NCI-H2107 treated with DMSO at 0.1 percent for 48 hours (cell line): ENCODE measurements at regions not wholly inside any gene's neighbourhood (a gene's known extent, or its start where the extent isn't known, plus 50 kb on each side); places are given as distances from the start of the nearest gene placed in this dataset.

Source experiments
- DNase-seq: peaks from one replicate; lab custom pipeline; 2025; ENCODE audit not compliant: unreplicated experiment; lab: John Stamatoyannopoulos, UW

GRCh38 chr5:67311701-67312100, 115.1 kb upstream of the CD180 start:
- DNase-seq, result no peak

- no peak for DNase-seq
Measured at GRCh38 chr5:67311208-67311607, 114.6 kb upstream of the CD180 start.

DNA sequence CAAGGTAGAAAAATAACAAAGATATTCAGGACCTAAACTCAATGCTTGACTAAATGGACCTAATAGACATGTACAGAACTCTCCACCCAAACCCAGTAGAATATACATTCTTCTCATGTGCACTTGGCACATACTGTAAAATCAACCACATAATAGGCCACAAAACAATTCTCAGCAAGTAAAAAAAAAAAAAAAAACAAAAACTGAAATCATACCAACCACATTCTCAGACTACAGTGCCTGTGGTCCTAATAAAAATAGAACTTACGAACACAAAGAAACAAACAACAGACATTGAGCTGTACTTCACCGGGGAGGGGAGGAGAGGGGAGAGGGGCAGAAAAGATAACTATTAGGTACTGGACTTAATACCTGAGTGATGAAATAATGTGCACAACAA, 114.1 kb upstream of the CD180 start:
- DNase-seq, result no peak

GRCh38 chr5:67310169-67310568, 113.6 kb upstream of the CD180 start:
- no peak for DNase-seq

DNA sequence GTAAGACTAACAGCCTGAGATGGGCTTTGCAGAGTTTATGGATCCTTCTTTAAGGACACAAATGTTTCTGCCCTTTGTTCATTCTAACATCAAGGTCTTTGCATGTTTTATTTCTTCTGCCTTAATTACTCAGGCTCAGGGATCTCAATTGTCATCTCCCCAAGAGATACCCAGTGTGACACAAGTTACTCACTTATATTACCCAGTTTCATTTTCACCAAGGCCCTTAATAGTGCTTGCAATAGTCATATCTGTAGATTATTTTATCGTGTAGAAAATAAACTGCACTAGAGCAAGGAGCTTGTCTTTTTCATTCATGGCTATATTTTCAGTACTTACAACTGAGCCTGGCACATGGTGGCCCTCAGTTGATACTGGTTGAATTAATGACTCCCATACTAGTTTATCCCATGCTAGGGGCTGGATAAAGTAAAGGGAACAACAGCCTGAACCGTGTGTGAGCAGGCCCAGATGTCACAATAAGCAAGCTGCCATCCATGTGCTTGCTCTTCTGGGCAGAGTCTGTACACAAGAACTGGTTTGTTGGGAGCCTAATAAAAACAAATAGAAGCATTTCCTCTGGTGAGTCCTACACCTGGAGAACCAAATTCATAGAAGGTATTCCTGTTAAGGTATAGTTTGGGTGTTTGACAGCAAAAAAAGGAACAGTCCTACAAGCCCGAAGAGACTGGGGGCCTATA, 112.5 kb upstream of the CD180 start:
- no peak for DNase-seq

- DNase-seq, result no peak
Measured at GRCh38 chr5:67306965-67307607, 110.5 kb upstream of the CD180 start.

GRCh38 chr5:67305913-67306710, 109.5 kb upstream of the CD180 start:
- DNase-seq, result no peak

- DNase-seq, result no peak
Measured at GRCh38 chr5:67305401-67305800, 108.8 kb upstream of the CD180 start.

GRCh38 chr5:67303356-67303755, 106.8 kb upstream of the CD180 start:
- DNase-seq, result no peak

GRCh38 chr5:67301285-67301903, 104.8 kb upstream of the CD180 start:
- DNase-seq, result no peak

GRCh38 chr5:67300326-67300725, 103.7 kb upstream of the CD180 start:
- DNase-seq, result no peak

DNA sequence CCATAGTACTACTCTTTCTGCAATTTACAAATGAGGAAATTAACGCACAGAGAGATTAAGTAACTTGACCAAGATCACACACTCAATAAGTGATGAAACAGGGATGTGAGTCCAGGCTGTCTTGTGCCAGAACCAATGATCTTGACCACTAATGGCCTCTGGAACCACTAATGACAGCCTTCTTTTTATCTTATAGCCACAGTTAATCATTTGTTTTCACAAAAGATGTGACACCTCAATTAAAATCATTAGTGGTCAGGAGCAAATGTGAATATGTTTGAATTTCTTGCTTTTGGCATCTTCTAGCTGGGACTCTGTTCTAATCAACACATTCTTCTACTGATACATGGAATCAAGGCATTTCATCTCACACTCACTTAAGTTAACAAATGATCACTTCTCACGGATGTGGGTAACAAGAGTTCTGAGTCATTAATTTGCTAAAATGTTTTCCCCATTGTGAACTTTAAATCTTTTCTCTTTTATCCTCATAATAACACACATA, 102.7 kb upstream of the CD180 start:
- no peak for DNase-seq

DNA sequence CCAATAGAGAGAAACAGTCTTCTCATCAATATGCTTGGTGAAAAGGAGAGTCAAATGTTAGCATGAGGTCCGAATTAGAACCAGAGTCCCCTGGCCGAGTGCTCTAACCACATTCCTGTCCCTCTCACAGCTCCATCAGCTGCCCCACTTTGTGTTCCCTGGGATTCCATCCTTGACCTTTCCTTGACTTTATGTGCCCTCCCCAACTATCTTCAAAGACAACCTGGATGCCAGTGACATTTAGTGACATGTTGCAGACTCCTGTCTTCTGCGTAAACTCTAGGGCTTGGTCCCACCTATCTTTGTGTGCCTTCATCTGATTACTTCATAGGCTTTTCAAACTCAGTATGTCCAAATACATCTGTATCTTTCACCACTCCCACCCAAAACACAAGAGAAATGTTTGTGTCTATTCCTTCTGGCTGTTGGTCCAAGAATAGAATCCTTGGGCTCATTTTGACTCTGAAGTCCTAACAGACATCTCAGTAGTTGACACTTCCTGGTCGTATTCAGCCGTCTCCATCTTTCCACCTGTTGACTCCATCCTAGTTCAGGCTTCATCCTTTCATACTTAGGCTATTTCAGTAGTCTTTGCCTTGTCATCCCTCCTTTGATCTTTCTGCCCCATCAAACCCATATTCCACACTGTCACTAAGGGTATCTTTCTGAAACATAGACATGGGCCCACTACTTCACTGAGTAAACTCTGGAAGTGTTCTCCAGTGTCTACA, 101.4 kb upstream of the CD180 start:
- no peak for DNase-seq

- DNase-seq, result no peak
Measured at GRCh38 chr5:67297376-67297775, 100.8 kb upstream of the CD180 start.

GRCh38 chr5:67294266-67294938, 97.8 kb upstream of the CD180 start:
- no peak for DNase-seq

DNA sequence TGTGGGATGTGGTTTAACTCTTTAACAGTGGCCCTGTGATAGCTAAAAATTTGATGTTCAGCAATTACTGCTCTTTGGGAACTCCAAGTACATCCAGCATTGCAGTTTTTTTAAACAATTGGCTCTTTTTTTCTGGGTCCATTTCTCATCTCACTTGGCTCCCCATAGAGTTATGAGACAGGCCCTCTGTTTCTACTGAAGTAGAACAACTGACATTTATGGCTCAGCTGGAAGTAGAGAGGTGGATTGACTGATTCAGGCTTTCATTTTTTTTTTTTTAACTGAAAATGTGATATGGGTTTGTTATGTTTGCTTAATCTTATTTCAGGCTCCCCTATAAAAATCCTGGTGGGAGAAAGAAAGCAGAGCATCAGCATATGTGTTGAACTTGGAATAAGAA, 96.6 kb upstream of the CD180 start:
- DNase-seq, result no peak

DNA sequence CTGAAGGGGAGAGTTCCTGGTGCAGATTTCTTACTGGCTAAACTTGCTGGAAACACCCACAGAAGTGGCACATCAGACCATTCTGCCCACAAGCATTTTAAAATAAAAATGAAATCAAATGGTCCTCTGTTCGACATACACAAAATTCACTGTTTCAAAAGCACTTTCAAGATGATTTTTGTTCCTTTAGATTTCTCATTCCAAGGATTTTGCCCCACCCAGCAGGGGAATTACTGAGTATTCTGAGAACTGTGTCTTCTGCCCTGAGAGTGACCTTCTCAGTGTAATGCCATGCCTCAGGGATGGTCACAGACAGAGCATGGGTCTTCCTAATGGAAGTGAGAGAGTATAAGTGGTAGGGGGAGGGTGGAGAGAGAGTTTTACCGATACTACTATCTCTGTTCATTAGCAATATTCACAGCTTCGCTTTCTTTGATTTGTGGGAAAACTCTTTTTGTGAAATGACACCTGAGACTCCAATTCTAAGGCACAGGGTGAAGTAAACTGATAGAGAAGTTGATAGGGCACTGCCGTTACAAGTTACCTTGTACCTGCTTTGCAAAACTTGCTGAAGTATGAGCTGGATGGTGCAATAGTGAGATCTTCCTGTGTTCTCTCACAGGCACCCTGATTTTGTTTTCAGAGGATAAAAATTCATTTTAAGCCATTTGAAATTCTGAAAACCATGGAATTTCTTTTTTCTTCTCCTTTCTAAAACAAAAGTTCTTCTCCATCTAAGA, 95.8 kb upstream of the CD180 start:
- no peak for DNase-seq

DNA sequence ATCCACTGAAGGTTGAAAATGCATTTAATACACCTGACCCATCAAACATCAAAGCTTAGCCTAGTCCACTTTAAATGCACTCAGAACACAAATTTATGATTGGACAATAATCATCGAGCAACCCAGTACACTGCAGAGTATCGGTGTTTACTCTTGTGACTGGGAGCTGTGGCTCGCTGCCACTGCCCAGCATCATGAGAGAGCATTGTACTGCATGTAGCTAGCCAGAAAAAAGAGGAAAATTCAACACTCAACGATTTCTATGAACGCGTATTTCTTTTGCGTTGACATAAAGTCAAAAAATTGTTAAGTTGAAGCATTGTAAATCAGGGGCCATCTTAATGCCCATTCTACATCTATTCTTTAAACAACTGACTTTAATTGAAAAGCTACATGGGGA, 95.1 kb upstream of the CD180 start:
- no peak for DNase-seq

DNA sequence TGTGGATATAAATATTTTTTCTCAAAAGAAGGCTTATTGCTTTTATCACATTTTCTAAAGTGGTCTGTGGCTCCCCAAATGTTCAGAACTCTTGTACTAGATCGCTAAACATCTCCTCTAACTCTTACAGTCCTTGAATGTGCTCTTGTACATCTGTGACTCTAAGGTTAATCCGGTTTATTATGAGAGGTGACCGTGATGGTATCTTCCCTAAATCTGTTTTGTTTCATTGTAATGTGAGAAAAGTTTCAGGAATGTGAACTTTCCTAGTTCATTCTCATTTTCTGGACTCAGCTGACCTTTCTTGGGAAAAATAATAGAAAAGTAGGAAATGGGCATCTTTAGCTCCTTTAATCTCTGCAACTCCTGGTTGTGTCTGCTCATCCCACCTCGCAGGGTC, 94.5 kb upstream of the CD180 start:
- no peak for DNase-seq

DNA sequence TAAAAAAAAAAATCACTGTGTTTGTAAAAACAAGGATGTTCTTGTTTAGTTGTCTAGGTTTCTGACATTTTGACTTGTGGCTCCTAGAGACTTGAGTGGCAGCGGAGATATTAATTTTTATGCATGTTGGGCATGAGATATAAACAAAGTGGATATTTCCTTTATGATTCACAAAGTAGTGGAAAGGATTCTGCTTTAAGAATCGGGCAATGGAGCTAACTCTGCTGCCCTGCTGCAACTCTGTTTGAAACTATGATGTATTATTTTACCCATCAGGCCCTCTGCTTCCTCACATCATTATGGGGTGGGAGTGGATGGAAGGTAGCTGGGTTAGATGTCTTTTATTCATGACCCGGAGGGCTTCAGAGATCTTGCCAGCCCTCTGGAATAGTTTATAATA, 94.1 kb upstream of the CD180 start:
- DNase-seq, result no peak
